HL-60/S4 (cell line): ENCODE measurements at regions not wholly inside any gene's neighbourhood (a gene's known extent, or its start where the extent isn't known, plus 50 kb on each side); places are given as distances from the start of the nearest gene placed in this dataset.
"Not testable (repeated sequence)": the region's sequence is repeated elsewhere in the genome, so short reads cannot be mapped to it uniquely, and the experiment has no call there.

Experiments
- in situ Hi-C: fragments of 300-500 bp; cut with MboI; formaldehyde crosslinking; loops from 2 replicates; pipeline ENCODE4 v1.14.3; 2022; ENCODE audit warnings: low sequenced_read_pairs

GRCh38 chr4:189835505-189835904 lies 105.2 kb upstream of the FRG1 start:
- in situ Hi-C loops = no loop called here

DNA sequence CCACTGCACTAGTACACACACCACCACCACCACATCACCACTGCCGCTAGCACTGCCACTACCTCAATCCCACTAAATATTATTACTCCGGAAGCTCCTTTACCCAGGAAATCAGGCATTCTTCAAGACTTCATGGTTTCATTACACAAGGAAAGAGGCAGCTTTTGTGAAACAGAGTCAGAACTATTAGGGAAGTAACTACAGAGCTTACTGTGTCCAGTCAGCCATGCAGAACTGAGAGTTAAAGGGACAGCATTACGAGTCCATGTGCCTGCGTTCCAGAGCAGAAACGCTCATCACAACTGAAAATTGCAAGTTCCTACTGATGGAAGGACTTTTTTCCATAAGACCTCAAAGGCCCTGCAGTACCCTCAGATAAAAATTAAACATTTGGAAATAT lies 103.2 kb upstream of the FRG1 start:
- in situ Hi-C loops = no loop called here

GRCh38 chr4:189838821-189839497 lies 101.7 kb upstream of the FRG1 start:
- in situ Hi-C loops = no loop called here

DNA sequence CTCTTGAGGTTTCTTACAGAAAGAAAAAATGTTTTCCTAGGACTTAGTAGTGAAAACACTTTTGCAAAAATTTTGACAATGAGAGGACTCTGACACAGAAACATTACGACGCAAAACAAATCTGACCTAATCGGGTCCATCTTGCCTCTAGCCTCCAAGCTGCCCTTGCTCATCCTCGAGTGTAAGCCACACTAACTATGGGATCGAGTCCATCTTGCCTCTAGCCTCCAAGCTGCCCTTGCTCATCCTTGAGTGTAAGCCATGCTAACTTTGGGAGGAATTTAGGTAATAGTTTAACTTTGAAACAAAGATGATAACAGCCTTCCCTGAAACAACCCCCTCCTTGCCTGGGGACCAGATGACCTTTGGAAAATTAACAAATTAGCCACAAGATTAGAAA lies 100.3 kb upstream of the FRG1 start:
- in situ Hi-C loops = no loop called here

DNA sequence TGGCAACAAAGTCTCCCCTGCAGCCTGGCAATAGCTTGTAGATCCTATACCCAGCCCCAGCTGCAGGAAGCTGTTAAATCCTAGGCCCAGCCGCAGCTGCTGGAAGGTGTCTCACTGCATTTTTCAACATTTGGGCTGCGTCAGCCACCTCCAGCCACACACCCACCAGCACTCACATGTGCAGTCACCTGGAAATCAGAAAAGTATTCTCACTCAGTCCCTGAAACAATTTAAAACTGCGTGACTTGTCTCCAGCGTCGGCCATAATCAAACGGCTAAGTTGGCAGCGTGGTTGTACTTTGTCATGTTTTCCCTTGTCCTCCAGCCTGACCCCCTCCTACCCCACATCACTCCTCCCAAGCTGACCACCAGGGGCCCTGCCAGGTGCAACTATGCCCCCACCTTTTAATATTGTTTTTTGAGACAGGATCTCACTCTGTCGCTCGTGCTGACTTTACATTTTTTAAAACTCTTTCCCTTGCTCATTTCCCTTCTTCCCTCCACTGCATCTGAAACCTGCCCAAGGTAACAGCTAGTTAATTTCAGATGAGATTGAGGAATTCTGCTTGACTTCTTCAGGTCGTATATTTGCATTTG lies 97.2 kb upstream of the FRG1 start:
- in situ Hi-C loops = no loop called here

DNA sequence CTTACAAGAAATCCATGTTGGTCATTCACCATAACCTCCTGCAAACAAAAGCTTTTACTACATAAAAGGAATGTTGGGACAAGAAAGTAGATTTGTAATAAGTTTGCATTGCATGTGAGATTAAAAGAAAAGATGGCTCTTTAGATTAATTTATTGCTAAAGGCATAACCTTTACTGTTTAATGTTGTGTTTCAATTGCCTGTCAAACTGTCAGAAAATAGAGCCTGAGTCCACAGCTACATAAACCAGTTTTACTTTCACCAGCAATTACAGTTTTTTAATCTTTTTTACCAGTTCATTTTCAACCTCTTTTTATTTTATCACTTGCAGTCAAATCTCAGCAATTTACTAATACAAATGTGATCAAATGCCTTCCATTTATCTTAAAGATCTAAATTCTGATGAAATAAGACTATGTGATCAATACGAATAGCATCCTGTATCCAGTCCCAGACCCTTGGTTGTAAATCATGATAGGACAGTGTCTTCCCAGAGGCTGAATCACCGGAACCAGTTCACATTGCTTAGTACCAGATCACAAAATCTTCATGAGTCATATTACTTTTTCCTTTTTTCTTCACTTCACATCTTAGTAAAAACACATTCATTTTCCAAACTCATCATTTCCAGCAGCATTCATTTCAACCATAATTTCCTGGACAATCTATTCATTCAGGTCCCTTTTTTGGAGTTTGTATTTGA lies 95.4 kb upstream of the FRG1 start:
- in situ Hi-C loops = no loop called here

- in situ Hi-C loops = not testable (repeated sequence)
These were observed 94.6 kb upstream of the FRG1 start for GRCh38 chr4:189846094-189846493.

DNA sequence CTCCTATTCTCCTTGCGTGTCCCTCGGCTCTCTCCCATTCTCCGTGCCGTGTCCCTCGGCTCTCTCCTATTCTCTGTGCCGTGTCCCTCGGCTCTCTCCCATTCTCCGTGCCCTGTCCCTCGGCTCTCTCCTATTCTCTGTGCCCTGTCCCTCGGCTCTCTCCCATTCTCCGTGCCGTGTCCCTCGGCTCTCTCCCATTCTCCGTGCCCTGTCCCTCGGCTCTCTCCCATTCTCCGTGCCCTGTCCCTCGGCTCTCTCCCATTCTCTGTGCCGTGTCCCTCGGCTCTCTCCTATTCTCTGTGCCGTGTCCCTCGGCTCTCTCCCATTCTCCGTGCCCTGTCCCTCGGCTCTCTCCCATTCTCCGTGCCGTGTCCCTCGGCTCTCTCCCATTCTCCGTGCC lies 94.1 kb upstream of the FRG1 start:
- in situ Hi-C loops = not testable (repeated sequence)

GRCh38 chr4:189848672-189849071 lies 92.0 kb upstream of the FRG1 start:
- in situ Hi-C loops = not testable (repeated sequence)

GRCh38 chr4:189850239-189850856 lies 90.3 kb upstream of the FRG1 start:
- in situ Hi-C loops = no loop called here

DNA sequence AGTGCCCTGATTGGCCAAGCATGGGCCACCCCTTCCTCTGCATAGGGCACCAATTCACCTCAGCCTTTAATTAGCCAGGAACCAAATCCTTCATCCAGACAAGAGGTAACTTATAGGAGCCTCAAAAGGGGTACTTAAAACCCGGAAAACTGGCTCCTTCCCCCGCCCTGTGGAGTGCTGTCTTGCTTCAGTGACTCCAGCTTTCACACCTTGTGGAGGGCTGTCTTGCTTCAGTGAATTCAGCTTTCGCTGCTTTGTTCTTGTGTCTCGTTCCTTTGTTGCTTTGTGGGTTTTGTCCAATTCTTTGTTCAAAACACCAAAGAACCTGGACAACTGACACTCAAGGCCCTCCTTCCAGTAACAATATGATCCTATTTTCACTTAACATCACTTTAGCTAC lies 82.2 kb upstream of the FRG1 start:
- in situ Hi-C loops = no loop called here

- in situ Hi-C loops = no loop called here
These were observed 79.6 kb upstream of the FRG1 start for GRCh38 chr4:189861101-189861500.

GRCh38 chr4:189869236-189869635 lies 71.4 kb upstream of the FRG1 start:
- in situ Hi-C loops = no loop called here

- in situ Hi-C loops = no loop called here
These were observed 70.0 kb upstream of the FRG1 start for GRCh38 chr4:189870511-189871234.

GRCh38 chr4:189874591-189874990 lies 66.1 kb upstream of the FRG1 start:
- in situ Hi-C loops = no loop called here

DNA sequence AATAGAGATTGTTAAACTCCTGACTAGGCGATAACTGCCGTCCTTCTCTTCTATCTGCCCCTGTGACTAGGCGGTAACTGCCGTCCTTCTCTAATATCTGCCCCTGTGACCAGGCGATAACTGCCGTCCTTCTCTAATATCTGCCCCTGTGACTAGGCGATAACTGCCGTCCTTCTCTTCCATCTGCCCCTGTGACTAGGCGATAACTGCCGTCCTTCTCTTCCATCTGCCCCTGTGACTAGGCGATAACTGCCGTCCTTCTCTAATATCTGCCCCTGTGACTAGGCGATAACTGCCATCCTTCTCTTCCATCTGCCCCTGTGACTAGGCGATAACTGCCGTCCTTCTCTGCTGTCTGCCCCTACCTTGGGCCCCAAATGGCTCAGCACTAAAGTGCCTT lies 59.5 kb upstream of the FRG1 start:
- in situ Hi-C loops = not testable (repeated sequence)

GRCh38 chr4:189888407-189888806 lies 52.3 kb upstream of the FRG1 start:
- in situ Hi-C loops = not testable (repeated sequence)
